Esophagus (tissue), 2 donors: ENCODE measurements at regions not wholly inside any gene's neighbourhood (a gene's known extent, or its start where the extent isn't known, plus 50 kb on each side); places are given as distances from the start of the nearest gene placed in this dataset.

Experiments used
- H3K27ac ChIP-seq, 2 donors: one replicate each; pipeline ENCODE4 v1.5.1; 2013; ENCODE audit warnings: low read depth in 2 of 2, mild to moderate bottlenecking in 2 of 2, inconsistent platforms in 1 of 2, low read length in 1 of 2, moderate library complexity in 1 of 2
- H3K27me3 ChIP-seq, 2 donors: one replicate each; pipeline ENCODE4 v1.6.1; 2013; ENCODE audit warnings: low read length in 2 of 2, control low read depth in 1 of 2, mild to moderate bottlenecking in 1 of 2; ENCODE audit not compliant: insufficient read depth in 2 of 2, control insufficient read depth in 1 of 2
- H3K36me3 ChIP-seq, 2 donors: one replicate each; pipeline ENCODE4 v1.6.1; 2013; ENCODE audit warnings: low read length in 1 of 2; ENCODE audit not compliant: control insufficient read depth in 2 of 2, insufficient read depth in 2 of 2
- H3K4me1 ChIP-seq, 2 donors: one replicate each; pipeline ENCODE4 v1.6.1; 2013; ENCODE audit warnings: low read length in 1 of 2; ENCODE audit not compliant: control insufficient read depth in 2 of 2, insufficient read depth in 2 of 2
- H3K4me3 ChIP-seq, 2 donors: one replicate each; pipeline ENCODE4 v1.5.1; 2013; ENCODE audit warnings: low read length in 2 of 2, mild to moderate bottlenecking in 2 of 2, low read depth in 1 of 2, moderate library complexity in 1 of 2
- H3K9me3 ChIP-seq, 2 donors: one replicate each; pipeline ENCODE4 v1.6.1; 2013; ENCODE audit warnings: mild to moderate bottlenecking in 2 of 2, low read depth in 1 of 2, low read length in 1 of 2, moderate library complexity in 1 of 2; ENCODE audit not compliant: control insufficient read depth in 2 of 2, insufficient read depth in 1 of 2
- WGBS, 2 donors: extraction: QIAGEN DNeasy Blood & Tissue Kit; methylation state at CpG; one replicate each; pipeline ENCODE4 v1.1.7; 2013; 5-methylcytosine and 5-hydroxymethylcytosine counted together
- donor health status: healthy with polysubstance abuse.
- donor health status: Bipolar disorder and iron deficiency.

- Histone ChIP-seq H3K4me3 (no peak overlapping the region), H3K4me1 (no peaks in the 10 kb centered on the region), H3K27me3 (no peaks in the 10 kb centered on the region), H3K9me3 (no peaks in the 10 kb centered on the region), H3K27ac (no peak overlapping the region), H3K36me3 (no peaks in the 10 kb centered on the region)
- WGBS, 2 donors = 90 to 94% methylated on average over 3 of the region's 3 CpGs
Measured at GRCh38 chr9:129374231-129374630, 196.2 kb upstream of the IER5L start.

- 92 to 93% methylated on average over 9 of the region's 9 CpGs for WGBS, 2 donors
Measured at GRCh38 chr9:129373361-129373760, 195.3 kb upstream of the IER5L start.

GRCh38 chr9:129370770-129371169 is 192.7 kb upstream of the IER5L start:
- Histone ChIP-seq H3K4me3 (no peak overlapping the region), H3K27me3 (no peaks in the 10 kb centered on the region), H3K4me1 (no peaks in the 10 kb centered on the region), H3K27ac (no peak overlapping the region), H3K36me3 (no peaks in the 10 kb centered on the region), H3K9me3 (no peaks in the 10 kb centered on the region)
- WGBS, 2 donors = 91 to 92% methylated on average over 7 of the region's 7 CpGs

More at GRCh38 chr9:129373361-129373760, 195.3 kb upstream of the IER5L start:
- H3K27ac ChIP-seq = no peak overlapping the region
- H3K4me3 ChIP-seq = no peak overlapping the region
- no peaks in the 10 kb centered on the region for H3K4me1 ChIP-seq
- no peaks in the 10 kb centered on the region for H3K36me3 ChIP-seq
- H3K9me3 ChIP-seq = no peaks in the 10 kb centered on the region
- no peaks in the 10 kb centered on the region for H3K27me3 ChIP-seq

GRCh38 chr9:129368444-129368978 is 190.4 kb upstream of the IER5L start:
- WGBS, 2 donors = 90% methylated on average over 6 of the region's 6 CpGs
- H3K4me1 ChIP-seq = no peaks in the 10 kb centered on the region
- no peak overlapping the region for H3K4me3 ChIP-seq
- H3K9me3 ChIP-seq = no peaks in the 10 kb centered on the region
- no peak overlapping the region for H3K27ac ChIP-seq
- H3K36me3 ChIP-seq = no peaks in the 10 kb centered on the region
- no peaks in the 10 kb centered on the region for H3K27me3 ChIP-seq

GRCh38 chr9:129367287-129367686 is 189.2 kb upstream of the IER5L start:
- Histone ChIP-seq H3K36me3 (no peaks in the 10 kb centered on the region), H3K27me3 (no peaks in the 10 kb centered on the region), H3K4me3 (no peak overlapping the region), H3K4me1 (peaks cover 0 to 3% of the 10 kb centered on the region in 2 donors), H3K9me3 (no peaks in the 10 kb centered on the region), H3K27ac (no peak overlapping the region)
- WGBS, 2 donors = 95 to 96% methylated on average over 5 of the region's 5 CpGs

- 41 to 49% methylated on average over 5 of the region's 5 CpGs for WGBS, 2 donors
- H3K4me3 ChIP-seq = no peak overlapping the region
- H3K9me3 ChIP-seq = no peaks in the 10 kb centered on the region
- no peaks in the 10 kb centered on the region for H3K27me3 ChIP-seq
- no peak overlapping the region for H3K27ac ChIP-seq
- peaks cover 0 to 5% of the 10 kb centered on the region in 2 donors for H3K4me1 ChIP-seq
- H3K36me3 ChIP-seq = no peaks in the 10 kb centered on the region
Measured at GRCh38 chr9:129365196-129365595, 187.1 kb upstream of the IER5L start.

GRCh38 chr9:129363216-129363873 is 185.3 kb upstream of the IER5L start:
- H3K4me1 ChIP-seq = peaks cover 0 to 5% of the 10 kb centered on the region in 2 donors
- no peaks in the 10 kb centered on the region for H3K27me3 ChIP-seq
- no peaks in the 10 kb centered on the region for H3K9me3 ChIP-seq
- no peak overlapping the region for H3K4me3 ChIP-seq
- 89 to 90% methylated on average over 10 of the region's 10 CpGs for WGBS, 2 donors
- H3K36me3 ChIP-seq = no peaks in the 10 kb centered on the region
- H3K27ac ChIP-seq = no peak overlapping the region

GRCh38 chr9:129362287-129363000 is 184.4 kb upstream of the IER5L start:
- Histone ChIP-seq H3K27me3 (no peaks in the 10 kb centered on the region), H3K4me3 (no peak overlapping the region), H3K9me3 (no peaks in the 10 kb centered on the region), H3K4me1 (peaks cover 0 to 5% of the 10 kb centered on the region in 2 donors), H3K36me3 (no peaks in the 10 kb centered on the region), H3K27ac (peak overlapping the region in 1 of 2 donors; percentile 63)
- WGBS, 2 donors = 48 to 52% methylated on average over 15 of the region's 15 CpGs

GRCh38 chr9:129361196-129361595 is 183.1 kb upstream of the IER5L start:
- Histone ChIP-seq H3K4me3 (no peak overlapping the region), H3K9me3 (peaks cover 0 to 1% of the 10 kb centered on the region in 2 donors), H3K27ac (no peak overlapping the region), H3K4me1 (peaks cover 0 to 5% of the 10 kb centered on the region in 2 donors), H3K27me3 (no peaks in the 10 kb centered on the region), H3K36me3 (no peaks in the 10 kb centered on the region)
- 94 to 95% methylated on average over 21 of the region's 21 CpGs for WGBS, 2 donors
